Mesothelial cell of epicardium (in vitro differentiated cells): ENCODE measurements at regions not wholly inside any gene's neighbourhood (a gene's known extent, or its start where the extent isn't known, plus 50 kb on each side); places are given as distances from the start of the nearest gene placed in this dataset.

Experiments
- DNase-seq, 2 experiments: peaks; one replicate each; pipeline ENCODE4 v3.0.0; 2021; ENCODE audit warnings: low spot score in 2 of 2; ENCODE audit not compliant: unreplicated experiment in 2 of 2
- H3K27ac Mint-ChIP-seq: 2 replicates; pipeline ENCODE4 v1.8.0; 2021; ENCODE audit warnings: mixed read lengths
- H3K27me3 Mint-ChIP-seq: 2 replicates; pipeline ENCODE4 v1.8.0; 2021; ENCODE audit warnings: low read depth, mixed read lengths
- H3K36me3 Mint-ChIP-seq: 2 replicates; pipeline ENCODE4 v1.8.0; 2021; ENCODE audit warnings: mixed read lengths
- H3K4me1 Mint-ChIP-seq: 2 replicates; pipeline ENCODE4 v1.8.0; 2021; ENCODE audit warnings: mixed read lengths
- H3K4me3 Mint-ChIP-seq: 2 replicates; pipeline ENCODE4 v1.8.0; 2021; ENCODE audit warnings: mild to moderate bottlenecking, moderate library complexity, mixed read lengths
- H3K9me3 Mint-ChIP-seq: 2 replicates; pipeline ENCODE4 v1.8.0; 2021; ENCODE audit warnings: mixed read lengths
- CTCF ChIP-seq: fragments of 200-600 bp; sonication (generic); IDR thresholded peaks from one replicate; pipeline ENCODE4 v1.5.0; 2021; ENCODE audit warnings: antibody characterized with exemption; ENCODE audit not compliant: unreplicated experiment

GRCh38 chr11:134916421-134917213 is 504.6 kb upstream of the B3GAT1 start:
- Mint-ChIP-seq H3K4me1 (peaks cover 20% of the 10 kb centered on the region), H3K4me3 (no peak overlapping the region), H3K36me3 (no peaks in the 10 kb centered on the region), H3K9me3 (no peaks in the 10 kb centered on the region), H3K27ac (no peak overlapping the region), H3K27me3 (peaks cover 3% of the 10 kb centered on the region)
- DNase-seq = no peak
- no peak for TF ChIP-seq CTCF

- H3K36me3 Mint-ChIP-seq = no peaks in the 10 kb centered on the region
- peaks cover 19% of the 10 kb centered on the region for H3K4me1 Mint-ChIP-seq
- no peak overlapping the region for H3K4me3 Mint-ChIP-seq
- H3K9me3 Mint-ChIP-seq = no peaks in the 10 kb centered on the region
- peak overlapping the region; percentile 69 for H3K27ac Mint-ChIP-seq
- no peak for TF ChIP-seq CTCF
- H3K27me3 Mint-ChIP-seq = peaks cover 3% of the 10 kb centered on the region
- DNase-seq = no peak
Measured at GRCh38 chr11:134915881-134916280, 503.8 kb upstream of the B3GAT1 start.

GRCh38 chr11:134915212-134915611 is 503.2 kb upstream of the B3GAT1 start:
- peaks cover 3% of the 10 kb centered on the region for H3K27me3 Mint-ChIP-seq
- H3K4me3 Mint-ChIP-seq = no peak overlapping the region
- no peaks in the 10 kb centered on the region for H3K36me3 Mint-ChIP-seq
- H3K27ac Mint-ChIP-seq = no peak overlapping the region
- peaks cover 19% of the 10 kb centered on the region for H3K4me1 Mint-ChIP-seq
- H3K9me3 Mint-ChIP-seq = no peaks in the 10 kb centered on the region
- DNase-seq = no peak
- TF ChIP-seq CTCF = no peak

- peaks cover 19% of the 10 kb centered on the region for H3K4me1 Mint-ChIP-seq
- H3K4me3 Mint-ChIP-seq = no peak overlapping the region
- peaks cover 3% of the 10 kb centered on the region for H3K27me3 Mint-ChIP-seq
- H3K27ac Mint-ChIP-seq = no peak overlapping the region
- TF ChIP-seq CTCF = no peak
- no peaks in the 10 kb centered on the region for H3K36me3 Mint-ChIP-seq
- H3K9me3 Mint-ChIP-seq = no peaks in the 10 kb centered on the region
- no peak for DNase-seq
Measured at GRCh38 chr11:134913999-134914590, 502.1 kb upstream of the B3GAT1 start.

- Mint-ChIP-seq H3K9me3 (no peaks in the 10 kb centered on the region), H3K4me1 (peaks cover 19% of the 10 kb centered on the region), H3K27me3 (peaks cover 3% of the 10 kb centered on the region), H3K27ac (no peak overlapping the region), H3K36me3 (no peaks in the 10 kb centered on the region), H3K4me3 (no peak overlapping the region)
- DNase-seq = no peak
- TF ChIP-seq CTCF = no peak
Measured at GRCh38 chr11:134913391-134913790, 501.3 kb upstream of the B3GAT1 start.
